KG1 (cell line): ENCODE measurements at regions not wholly inside any gene's neighbourhood (a gene's known extent, or its start where the extent isn't known, plus 50 kb on each side); places are given as distances from the start of the nearest gene placed in this dataset.
A peak's percentile ranks its signal among the peaks of the same experiment; 100 is the strongest.

Experiments
- DNase-seq: peaks from one replicate; lab custom pipeline; 2025; lab: John Stamatoyannopoulos, UW

DNA sequence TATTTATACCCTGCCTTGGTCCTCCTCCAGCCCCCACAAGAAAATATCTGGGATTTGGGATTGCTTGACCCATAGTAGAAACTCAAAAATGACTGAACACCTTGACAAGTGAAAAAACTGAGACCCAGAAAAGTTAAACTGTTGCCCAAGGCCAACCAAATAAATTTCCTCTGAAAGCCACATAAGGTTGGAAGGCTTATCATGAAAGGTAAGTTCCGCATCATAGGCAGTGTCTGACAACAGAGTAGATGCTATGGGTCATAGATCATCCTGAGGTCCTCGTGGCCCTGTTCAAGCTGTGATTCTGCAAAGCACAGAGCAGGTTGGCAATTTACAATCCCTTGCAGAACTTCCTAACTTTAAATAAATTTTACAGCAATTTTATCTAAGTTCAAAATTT is 140.8 kb upstream of the TSC22D2 start:
- no peak for DNase-seq

DNA sequence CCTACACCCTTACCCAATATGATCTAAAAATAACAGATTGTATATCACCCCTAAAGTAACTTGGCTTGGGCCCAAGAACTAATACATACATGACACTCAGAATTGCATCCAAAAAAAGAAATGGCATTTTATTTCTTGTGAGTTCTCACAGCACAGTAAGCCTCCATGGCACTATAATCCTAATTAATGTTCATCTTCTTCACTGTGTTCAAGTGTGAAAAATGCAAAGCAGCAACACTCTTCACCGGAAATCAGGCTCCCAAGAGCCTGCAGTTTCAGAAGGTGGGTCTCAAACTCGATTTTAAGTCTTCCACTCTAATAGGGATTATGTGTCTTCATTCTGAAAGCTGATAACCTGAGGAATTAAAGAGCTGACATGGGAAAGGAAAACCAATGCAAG is 142.8 kb upstream of the TSC22D2 start:
- DNase-seq: no peak

DNA sequence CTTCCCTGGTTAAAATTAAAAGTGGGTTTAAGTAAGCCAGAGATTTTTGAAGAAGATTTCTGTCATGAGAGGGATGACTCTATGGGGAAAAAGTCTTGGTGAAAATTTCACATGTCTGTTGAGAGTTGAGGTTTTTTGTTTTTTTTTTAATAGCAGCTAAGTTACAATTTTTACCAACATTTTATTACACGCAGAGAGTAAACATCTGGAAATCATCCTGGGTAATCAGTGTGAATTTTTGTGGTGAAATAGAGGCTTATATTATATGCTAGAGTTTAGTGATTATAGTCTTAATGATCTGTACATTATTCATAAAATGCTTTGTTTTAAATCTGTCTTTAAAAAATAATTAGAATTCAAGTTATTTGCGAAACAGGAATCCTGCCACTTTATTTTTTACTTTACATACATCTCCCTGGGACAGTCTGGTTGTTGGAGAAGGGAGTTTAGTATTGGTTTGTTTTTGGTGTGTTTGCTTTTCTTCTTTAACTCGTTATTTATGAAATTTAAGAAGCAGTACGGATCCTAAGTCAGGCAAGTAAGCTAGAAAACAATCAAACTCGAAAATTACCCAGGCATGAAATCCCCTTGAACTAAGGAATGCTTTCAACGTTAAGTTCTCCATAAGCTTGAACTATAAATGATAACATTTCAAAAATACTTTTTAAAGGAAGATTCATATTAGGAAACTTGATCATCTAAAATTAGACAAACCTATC is 143.4 kb upstream of the TSC22D2 start:
- DNase-seq: no peak

DNA sequence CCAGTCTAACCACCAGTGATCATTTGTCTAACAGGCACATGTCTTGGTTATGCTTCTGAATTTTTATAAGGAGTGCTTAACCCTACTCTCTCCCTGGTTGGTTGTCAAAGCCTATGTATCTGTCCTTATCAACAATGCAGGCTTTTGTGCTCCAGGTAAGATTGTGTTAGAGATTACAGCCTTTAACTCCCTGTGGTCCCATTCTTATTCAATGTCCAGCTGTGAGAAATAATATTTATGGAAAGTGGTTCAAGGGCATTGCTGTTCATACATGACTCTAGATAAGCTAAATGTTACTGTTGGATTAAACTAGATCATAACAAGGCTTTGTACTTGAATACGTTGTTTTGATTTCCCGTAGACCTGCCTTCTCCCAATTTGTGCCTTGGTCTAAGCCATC is 146.1 kb upstream of the TSC22D2 start:
- DNase-seq: no peak

DNA sequence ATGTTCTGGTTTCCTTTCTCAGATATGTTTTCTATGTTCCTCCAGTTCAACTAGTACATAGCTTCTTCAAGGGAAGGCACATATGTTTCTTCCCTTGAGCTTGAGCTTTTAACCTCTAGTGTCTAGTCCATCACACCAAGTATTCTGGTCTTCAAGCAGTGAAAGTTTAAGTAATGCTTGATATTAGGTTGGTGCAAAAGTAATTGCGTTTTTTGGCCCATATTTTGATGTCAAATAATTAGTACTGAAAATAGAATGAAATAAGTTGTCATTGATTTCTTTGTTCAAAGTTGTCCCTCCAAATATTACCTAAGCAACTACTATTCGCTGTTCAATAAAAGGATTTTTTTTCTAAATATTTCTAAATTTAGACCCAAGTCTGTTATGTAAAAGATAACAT is 146.7 kb upstream of the TSC22D2 start:
- no peak for DNase-seq

DNA sequence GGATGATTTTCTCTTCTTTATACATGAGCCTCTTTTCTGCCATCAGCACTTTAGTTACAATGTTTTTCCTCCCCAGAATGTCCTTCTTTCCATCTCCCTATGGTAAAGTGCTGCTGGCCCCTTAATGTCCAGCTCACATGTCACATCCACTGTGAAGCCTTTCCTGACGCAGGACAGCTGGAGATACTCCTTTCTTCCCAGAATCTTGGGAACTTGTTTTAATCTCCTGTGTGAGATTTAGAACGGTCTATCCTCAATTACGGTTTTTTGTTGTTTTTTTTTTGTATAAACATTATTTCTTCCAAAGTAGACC is 147.7 kb upstream of the TSC22D2 start:
- no peak for DNase-seq

DNA sequence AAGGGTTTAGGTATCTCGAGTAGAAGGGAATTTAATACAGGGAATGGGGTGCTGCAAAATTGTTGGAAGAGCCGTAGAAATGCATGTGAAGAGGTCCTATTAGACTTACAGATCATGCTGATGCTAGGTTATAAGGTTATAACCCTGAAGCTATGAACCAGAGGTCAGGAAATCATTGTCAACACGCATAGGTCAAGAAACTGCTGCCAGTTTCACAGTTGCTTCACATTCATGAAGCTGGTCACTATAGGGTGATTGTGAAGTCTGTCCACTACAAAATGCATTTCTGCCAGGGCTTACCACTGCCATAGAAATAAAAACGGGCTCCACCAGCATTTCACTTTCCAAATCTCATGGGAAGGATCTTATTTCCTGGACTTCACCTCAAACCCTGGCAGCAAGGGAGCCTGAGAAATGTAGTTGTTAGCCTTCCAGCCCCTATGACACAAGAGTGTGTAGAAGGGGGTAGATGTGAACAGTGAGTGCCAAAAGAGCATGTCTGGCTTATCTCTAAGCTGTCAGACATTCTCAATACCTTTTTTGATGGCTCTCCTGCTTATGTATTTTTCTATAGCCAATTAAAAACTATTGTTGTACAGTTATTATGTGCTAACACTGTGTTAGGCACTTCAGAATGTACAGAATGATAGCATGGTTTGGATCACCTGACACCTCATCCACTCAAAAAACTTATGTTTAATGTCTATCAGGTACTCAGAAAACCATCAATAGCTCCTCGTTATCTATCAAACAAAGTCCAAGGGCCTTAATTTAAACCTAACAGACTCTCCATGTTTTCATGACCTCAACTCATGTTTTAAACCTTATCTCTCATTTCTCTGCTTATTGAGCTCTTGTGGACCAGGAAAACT is 148.3 kb upstream of the TSC22D2 start:
- no peak for DNase-seq

DNA sequence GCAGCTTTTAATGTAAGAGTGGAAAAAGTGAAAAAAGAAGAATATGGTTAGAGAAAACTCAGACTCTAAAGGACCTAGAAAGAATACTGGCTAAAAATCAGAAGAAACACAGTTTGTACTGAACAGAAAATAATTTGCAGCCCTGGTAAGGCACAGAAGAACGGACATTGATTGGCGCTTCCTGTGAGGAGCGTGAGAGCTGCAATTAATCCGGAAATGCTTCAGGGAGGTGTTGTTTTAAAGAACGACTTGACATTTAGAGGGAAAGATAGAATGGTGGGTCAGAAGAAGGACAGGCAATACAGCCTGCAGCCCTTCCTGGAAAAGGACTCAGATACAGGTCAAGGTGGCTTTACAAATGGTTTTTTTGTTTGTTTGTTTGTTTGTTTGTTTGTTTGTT is 151.3 kb upstream of the TSC22D2 start:
- DNase-seq: no peak

DNA sequence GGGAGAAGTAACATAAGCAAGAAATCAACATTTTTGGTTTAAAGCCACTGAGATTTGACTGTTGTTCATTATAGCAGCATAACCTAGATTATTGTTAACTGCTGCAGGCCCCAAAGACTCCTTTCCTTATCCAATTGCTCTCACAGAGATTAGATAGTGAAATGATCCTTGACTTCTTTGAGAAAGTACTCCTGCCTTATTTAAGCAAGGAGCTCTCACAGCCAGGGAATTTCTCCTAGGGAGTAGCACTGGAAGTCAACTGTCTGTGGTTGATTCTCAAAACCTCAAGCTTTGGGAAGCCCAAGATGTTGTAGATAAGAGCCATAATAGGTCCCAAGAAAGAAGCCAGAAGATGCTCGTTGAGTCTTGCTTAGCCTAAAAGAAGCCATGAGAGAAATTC is 151.8 kb upstream of the TSC22D2 start:
- DNase-seq: no peak

DNA sequence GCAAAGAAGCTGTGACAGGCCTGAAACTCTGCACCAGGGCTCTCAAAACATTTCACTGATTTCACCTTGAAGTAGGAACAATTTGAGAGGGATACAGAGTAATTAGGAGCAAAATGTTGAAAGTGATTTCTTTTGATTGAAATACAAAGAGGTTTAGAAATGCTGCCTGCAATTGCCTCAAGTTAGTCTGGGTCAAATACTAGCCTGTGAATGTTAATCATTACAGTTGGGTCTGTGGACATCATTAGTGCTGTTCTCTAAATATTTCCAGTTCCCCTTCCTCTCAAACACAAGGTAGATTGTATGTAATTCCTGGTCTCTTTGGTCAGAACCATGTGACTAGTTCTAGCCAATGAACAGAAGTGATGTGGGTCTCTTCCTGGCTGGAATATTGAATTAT is 152.3 kb upstream of the TSC22D2 start:
- DNase-seq: no peak

DNA sequence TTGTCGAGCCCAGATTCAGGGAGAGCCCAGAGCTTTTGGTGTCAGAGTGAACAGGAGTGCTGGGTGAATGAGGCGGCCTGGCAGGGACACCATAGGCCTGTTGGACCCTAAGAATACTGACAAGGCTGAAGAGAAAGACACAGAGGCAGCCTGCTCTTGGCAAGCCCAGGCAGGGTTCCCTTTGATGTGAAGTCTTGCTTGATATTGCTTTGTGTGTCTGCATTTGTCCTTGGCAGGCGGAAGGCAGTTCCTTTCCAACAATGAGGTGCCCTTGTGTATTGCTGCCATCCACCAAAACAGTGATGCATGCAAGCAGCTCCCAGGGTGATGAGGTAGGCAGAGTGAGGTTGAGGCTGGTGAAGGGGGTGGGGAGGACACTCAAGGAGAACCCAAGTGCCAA is 152.7 kb upstream of the TSC22D2 start:
- DNase-seq: no peak

DNA sequence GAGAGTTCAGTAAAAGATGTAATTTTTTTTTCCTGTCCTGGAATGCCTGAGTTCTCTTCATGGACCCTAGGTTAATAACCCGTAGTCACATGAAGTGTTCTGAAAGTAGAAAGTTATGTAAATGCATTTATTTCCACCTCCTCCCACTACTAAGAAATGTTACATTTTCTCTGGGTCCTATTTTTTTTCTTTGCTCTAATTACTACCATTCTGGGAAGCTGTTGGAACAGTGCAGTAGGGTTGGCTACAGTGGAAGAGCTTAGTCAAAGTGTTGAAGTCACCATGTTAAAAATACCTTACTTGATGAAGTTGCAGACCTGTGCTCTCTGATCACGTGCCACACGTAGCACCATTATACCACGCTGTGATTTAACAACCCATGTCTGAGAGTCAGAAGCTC is 153.8 kb upstream of the TSC22D2 start:
- DNase-seq: no peak

DNA sequence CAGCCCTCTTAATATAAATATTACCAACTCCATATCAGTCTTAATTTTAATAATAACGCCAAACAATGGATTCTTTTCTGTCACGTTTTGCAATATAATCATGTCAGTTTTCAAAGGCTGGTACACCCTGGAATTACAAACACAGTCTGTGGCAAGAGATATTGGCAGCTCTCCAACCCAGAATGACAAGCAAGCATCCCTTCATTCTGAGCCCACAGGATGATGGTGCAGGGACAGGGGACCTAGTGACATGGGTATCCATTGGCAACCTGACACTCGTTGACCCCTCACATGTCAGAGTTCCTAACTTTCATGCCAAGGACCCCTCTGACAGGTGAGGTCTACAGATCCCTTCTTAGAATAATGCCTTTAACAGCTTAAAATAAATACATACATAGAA is 154.5 kb upstream of the TSC22D2 start:
- peak; percentile 9 for DNase-seq

DNA sequence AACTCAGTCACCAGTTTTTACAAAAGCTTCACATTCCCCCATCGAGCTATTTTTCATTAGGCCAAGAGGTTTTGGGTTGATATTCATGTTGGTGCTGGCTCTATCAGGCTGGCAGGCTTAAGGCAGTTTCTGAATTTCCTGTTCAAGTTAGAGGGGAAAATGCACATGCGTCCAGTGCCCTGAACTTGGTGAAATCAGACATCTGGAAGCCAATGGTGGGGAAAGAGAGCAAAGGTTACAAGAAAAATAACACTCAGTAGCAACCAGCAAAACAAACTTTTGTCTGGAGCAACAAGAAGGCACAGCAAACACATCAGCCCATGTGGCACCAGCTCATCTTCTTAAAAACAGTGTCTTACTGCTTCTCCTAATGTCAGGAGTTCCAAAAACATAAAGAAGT is 155.6 kb upstream of the TSC22D2 start:
- no peak for DNase-seq

DNA sequence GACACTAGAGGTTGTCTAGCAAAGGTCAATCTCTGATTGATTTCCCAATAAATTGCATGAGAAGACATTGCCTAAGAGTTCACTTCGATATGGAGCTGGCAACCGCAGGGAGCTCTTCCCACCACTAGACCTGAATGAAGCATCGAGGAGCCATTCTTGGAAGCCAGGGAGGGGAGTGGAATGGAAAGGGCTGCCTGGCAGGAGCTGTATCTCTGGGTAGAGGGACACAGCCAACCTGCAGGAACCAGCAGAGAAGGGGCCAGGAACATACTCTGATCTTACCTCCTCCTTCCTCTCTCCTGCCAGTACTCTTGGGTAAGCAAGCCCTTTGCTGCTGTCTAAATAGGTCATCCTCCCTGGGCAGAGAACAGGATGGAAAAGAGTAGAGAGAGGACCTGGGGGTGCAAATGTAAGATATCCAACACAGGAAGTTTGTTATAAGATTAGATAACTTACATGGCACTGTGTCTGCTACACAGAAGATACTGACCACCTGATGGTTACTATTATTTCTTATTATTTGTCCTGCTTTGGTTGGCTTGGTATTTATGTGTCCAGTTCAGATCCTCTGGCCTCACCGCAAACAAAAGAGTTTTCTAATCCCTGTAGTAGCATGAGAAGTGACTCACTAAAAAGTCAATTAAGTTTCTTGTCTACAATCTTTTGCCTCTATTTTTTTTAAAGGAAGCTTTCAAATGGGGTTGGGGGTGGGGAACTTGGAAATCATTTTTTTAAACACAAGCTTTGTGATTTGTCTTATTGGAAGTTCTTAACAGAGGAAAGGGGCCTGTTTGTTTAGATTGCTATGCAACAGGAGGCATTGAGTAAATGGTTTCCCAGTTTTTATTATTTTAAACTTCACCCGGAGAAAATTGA is 156.7 kb upstream of the TSC22D2 start:
- DNase-seq: no peak

DNA sequence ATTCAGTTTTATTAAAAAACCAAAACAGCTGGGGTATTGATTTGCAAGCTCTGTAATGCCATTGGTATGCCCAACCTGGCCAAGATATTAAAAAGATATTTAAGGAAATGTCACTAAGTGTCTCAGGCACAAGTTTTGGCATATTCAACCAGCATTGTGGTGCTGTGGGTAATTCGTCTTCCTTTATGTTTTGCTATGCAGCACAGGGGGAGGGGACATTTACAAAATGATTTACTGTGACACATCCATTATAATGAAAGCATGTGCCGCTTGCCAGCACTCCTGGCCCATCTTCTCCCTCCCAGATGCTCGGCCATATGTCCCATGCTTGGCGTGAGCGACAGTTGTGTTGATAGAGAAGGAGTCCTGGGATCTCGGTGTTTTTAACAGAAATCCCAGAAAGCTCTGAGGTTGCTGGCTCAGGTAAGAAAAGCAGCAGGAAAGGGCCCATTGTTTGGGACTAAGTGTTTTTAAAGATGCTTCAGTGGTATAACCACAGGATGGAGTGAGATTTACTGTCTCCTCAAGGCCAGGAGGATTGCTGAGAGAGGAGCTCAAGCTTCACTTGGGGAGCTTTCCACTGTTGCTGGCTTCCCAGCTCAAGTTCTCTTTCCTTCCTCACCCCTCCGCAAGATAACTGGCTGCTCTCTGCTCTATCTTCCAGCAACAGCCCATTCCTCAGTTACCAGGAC is 158.2 kb upstream of the TSC22D2 start:
- DNase-seq: no peak

DNA sequence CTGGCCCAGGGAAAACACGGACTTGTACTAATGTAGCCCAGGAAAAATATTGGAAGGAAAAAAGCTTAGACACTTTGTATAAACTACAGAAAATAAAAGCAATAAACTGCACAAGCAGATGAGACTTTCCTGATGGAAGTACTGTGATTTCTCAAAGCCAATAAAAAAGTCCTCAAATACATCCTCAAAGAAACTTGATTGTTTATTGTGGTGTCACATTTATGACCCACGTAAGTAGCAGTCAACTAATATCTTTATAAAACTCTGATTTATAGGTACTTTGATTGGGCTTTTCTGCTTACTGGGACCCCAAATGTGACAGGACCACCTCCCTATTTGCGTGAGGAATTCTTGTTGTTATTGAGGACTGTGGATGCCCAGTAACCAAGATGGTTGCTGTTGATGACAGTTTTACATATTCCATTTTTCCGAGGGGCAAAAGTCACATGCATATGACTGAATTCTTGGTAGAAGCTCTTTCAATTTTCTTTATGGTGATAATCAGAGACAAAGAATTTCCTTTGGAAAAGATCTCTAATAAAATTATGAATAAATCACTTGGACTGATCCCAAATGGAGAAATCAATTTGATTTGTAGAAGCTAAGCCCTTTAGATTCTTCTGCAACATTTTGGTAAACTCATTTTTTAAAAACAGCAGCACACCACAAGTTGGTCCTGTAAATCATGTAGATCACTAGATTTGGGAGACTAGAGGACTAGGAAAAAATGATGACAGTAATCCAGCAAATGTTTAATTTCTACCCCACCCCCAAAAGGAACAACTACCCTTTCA is 159.0 kb upstream of the TSC22D2 start:
- no peak for DNase-seq

DNA sequence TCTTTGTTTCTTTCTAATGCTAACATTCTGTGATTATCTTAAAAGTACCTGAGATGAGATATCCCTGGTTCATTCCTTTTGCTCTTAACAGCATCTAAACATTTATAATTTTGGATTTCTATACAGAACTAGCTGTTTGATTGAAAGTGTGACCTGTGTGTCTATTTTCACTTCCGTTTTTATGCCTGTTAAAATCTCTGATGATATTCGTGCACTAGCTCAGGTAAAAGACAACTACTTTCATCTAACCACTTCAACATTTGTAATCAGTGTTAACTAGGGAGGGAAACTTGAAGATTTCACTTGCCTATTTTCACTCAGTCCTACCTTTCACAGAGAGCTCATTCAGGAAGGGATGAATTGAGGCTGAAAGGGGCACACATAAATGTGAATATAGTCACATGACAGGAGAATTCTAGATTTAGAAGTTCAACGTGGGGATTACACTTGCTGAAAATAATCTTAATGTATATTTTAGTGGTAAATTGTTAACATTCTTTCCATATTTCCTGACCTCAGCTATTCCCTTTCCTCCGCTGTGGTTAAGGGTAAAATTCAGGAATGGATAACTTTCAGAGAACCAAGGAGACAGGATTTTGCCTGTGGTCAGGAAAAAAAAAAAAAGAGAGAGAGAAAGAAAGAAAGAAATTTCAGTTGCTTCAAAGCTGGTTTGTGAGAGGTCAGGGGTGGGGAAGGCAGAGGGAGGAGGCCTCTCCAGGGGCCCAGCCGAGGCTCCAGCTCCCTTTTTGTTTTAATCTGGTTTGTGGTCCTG is 159.8 kb upstream of the TSC22D2 start:
- no peak for DNase-seq

DNA sequence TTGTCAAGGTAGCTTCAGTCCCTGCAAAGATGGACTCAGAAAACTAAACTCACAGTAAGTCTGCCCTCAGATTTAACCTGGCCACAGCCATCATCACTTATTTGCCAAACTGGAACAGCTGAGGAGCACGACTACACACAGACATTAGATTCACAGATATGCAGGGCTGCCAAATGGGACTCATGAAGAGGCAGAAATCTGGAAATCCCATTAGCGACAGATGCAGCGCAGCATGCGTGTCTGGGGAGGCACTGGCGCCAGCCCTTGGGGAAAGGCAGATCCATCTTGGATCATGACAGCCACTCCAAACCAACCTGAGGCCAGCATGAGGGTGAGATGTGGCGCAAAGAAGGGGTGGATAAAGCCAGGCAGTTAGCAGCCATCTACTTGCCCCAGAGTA is 160.7 kb upstream of the TSC22D2 start:
- DNase-seq: no peak

DNA sequence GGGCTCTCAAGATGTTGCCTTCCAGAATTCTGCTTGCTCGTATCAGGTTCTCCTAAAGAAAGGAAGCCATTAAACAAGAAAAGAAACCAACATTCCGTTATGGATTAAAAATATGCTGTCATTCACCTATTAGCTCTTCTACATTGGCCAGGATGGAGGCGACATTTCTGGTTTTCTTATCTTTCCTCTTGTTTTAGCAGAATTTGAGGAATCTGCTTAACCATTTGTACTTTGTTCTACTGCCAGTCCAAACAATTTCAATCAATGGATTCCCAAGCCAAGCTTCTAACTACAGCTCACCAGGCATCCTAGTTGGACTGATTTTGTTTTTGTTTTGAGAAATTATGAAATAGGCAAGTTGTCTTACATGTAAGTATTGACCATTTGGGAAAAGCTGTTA is 164.6 kb upstream of the TSC22D2 start:
- DNase-seq: no peak
